Stimulated activated memory B cell treated with anti-CD40 and anti-IgM and Interleukin-4, amounts not matched to agents 10 μg/mL and 1 μg/mL and 100 μg/mL, for 72 hours (primary cell): ENCODE measurements at regions not wholly inside any gene's neighbourhood (a gene's known extent, or its start where the extent isn't known, plus 50 kb on each side); places are given as distances from the start of the nearest gene placed in this dataset.
A peak's percentile ranks its signal among the peaks of the same experiment; 100 is the strongest.
"Not testable (repeated sequence)": the region's sequence is repeated elsewhere in the genome, so short reads cannot be mapped to it uniquely, and the experiment has no call there.

Source experiments
- ATAC-seq: fragments of 150-1000 bp; cut with Tn5 transposase; 2 replicates; pipeline ENCODE4 v1.10.0; 2021
- H3K27ac Mint-ChIP-seq: one replicate; pipeline ENCODE4 v1.8.0; 2022; ENCODE audit warnings: mild to moderate bottlenecking, mixed read lengths
- H3K27me3 Mint-ChIP-seq: one replicate; pipeline ENCODE4 v1.8.0; 2022; ENCODE audit warnings: mixed read lengths
- H3K36me3 Mint-ChIP-seq: one replicate; pipeline ENCODE4 v1.8.0; 2022; ENCODE audit warnings: mixed read lengths
- H3K4me1 Mint-ChIP-seq: one replicate; pipeline ENCODE4 v1.8.0; 2022; ENCODE audit warnings: mixed read lengths
- H3K4me3 Mint-ChIP-seq: one replicate; pipeline ENCODE4 v1.8.0; 2022; ENCODE audit warnings: mild to moderate bottlenecking, moderate library complexity, mixed read lengths
- H3K9me3 Mint-ChIP-seq: one replicate; pipeline ENCODE4 v1.8.0; 2022; ENCODE audit warnings: mixed read lengths

DNA sequence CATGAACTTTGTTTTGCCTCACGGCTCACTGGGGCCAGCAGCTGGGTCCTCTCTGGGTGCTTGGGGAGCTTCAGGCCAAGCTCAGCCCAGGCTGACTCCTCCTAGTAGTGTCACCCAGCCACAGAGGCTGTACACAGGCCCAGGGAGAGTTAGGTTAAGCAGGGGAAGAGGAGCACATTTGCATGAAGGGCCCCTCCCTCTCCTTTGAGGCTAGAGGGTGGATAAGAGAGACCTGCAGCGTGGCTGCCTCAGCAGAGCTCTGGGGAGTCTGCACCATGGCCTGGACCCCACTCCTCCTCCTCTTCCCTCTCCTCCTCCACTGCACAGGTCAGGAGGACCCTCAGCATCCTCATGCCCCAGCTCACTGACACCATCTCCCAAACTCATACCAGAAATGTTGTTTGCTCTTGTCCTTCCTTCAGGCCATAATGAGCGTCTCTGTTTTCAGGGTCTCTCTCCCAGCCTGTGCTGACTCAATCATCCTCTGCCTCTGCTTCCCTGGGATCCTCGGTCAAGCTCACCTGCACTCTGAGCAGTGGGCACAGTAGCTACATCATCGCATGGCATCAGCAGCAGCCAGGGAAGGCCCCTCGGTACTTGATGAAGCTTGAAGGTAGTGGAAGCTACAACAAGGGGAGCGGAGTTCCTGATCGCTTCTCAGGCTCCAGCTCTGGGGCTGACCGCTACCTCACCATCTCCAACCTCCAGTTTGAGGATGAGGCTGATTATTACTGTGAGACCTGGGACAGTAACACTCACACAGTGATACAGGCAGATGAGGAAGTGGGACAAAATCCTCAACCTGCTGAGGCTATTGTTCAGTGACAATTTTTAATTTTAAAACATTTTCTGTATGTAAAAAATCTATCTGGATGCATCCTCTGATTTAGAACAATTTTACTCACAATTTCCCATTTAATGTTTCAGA lies 82.4 kb upstream of the VPREB1 start:
- peak; percentile 98 for ATAC-seq
- Mint-ChIP-seq H3K27ac (peak overlapping the region; percentile 81), H3K36me3 (no peaks in the 10 kb centered on the region), H3K4me3 (peak overlapping the region; percentile 61), H3K4me1 (peaks cover 73% of the 10 kb centered on the region), H3K9me3 (no peaks in the 10 kb centered on the region), H3K27me3 (no peaks in the 10 kb centered on the region)

DNA sequence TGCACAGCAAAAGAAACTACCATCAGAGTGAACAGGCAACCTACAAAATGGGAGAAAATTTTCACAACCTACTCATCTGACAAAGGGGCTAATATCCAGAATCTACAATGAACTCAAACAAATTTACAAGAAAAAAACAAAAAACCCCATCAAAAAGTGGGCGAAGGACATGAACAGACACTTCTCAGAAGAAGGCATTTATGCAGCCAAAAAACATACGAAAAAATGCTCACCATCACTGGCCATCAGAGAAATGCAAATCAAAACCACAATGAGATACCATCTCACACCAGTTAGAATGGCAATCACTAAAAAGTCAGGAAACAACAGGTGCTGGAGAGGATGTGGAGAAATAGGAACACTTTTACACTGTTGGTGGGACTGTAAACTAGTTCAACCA lies 83.8 kb upstream of the VPREB1 start:
- not testable (repeated sequence) for ATAC-seq, H3K36me3 Mint-ChIP-seq, H3K27me3 Mint-ChIP-seq, H3K4me3 Mint-ChIP-seq, H3K27ac Mint-ChIP-seq, H3K9me3 Mint-ChIP-seq
- H3K4me1 Mint-ChIP-seq = peaks cover 71% of the 10 kb centered on the region

DNA sequence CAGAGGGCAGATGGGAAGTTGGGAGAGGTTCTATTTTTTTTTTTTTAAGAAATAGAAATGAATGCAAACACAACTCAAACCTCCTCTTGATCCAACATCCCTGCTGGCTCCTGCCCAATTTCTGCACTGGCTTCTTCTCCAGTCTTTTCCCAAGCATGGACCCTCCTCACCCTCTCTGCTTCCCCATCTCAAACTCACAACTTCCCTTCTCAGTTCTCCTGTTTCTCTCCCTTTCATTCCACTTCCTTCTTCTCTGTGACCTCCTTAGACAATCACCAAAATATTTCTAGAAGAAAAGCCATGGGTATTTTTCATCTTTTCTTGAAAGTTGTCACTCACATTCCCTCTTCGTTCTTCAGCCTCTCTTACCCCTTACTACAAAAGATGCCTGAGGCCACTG lies 85.2 kb upstream of the VPREB1 start:
- no peak for ATAC-seq
- no peaks in the 10 kb centered on the region for H3K27me3 Mint-ChIP-seq
- no peaks in the 10 kb centered on the region for H3K36me3 Mint-ChIP-seq
- H3K27ac Mint-ChIP-seq = peak overlapping the region; percentile 64
- peaks cover 64% of the 10 kb centered on the region for H3K4me1 Mint-ChIP-seq
- no peaks in the 10 kb centered on the region for H3K9me3 Mint-ChIP-seq
- H3K4me3 Mint-ChIP-seq = no peak overlapping the region

DNA sequence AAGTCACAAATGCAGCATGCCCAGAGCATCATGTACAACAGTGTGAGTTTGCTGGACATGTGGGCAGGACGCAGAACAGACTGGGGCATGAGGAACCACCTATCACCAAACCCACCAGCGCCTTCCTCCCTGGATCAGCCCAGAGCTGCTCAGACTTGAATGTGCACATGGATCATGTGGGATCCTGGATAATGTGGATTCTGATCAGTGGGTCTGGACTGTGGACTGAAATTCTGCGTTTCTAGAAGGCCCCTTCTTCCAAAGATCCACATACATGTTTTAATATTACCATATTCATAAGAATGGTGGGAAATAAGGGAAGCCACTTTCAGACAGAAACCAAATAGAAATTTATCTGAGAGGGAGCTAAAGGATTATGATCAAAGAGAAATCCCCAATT lies 85.6 kb upstream of the VPREB1 start:
- Mint-ChIP-seq H3K4me3 (no peak overlapping the region), H3K27me3 (no peaks in the 10 kb centered on the region), H3K36me3 (no peaks in the 10 kb centered on the region), H3K4me1 (peaks cover 62% of the 10 kb centered on the region), H3K9me3 (no peaks in the 10 kb centered on the region), H3K27ac (peak overlapping the region; percentile 64)
- ATAC-seq = no peak

DNA sequence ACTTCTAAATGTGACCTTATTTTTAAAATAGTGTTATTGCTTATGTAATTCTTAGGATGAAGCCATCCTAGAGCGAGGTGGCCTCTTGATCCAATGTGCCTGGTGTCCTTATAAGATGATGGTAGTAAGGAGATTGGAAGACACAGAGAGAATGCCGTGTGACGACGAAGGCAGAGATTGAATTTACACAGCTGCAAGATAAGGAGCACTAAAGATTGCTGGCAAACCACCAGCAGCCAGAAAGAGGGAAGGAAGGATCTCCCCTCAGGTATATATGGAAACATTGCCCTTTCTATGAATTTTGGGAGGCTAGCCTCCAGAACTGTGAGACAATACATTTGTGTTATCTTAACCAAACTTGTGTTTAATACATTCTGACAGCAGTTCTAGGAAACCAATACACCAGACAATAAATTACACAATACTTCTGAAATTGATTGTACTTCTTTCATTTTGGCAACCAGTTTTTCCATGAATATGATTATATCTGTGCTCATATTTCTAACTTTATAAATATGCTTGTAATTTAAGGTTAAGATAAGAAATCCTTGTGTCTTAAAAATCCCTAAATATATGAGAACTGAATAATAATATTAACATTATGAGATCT lies 86.3 kb upstream of the VPREB1 start:
- Mint-ChIP-seq H3K4me1 (peaks cover 55% of the 10 kb centered on the region), H3K4me3 (no peak overlapping the region), H3K36me3 (no peaks in the 10 kb centered on the region), H3K27me3 (no peaks in the 10 kb centered on the region), H3K27ac (peak overlapping the region; percentile 97), H3K9me3 (no peaks in the 10 kb centered on the region)
- ATAC-seq = no peak

DNA sequence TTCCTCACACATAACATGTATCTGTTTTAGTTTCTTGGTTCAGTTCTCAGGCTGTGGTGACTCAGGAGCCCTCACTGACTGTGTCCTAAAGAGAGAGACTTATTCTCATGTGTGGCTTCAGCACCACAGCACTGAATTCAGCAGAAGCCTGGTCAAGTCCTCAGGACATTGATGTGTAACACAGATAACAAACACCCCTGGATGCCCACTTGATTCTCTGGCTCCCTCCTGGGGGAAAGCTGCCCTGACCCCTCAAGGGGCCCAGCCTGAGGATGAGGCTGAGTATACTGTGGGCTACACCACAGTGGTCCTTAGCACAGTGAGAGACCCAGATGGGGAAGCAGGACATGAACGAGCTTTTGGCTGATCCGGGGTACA lies 87.2 kb upstream of the VPREB1 start:
- no peaks in the 10 kb centered on the region for H3K27me3 Mint-ChIP-seq
- peaks cover 47% of the 10 kb centered on the region for H3K4me1 Mint-ChIP-seq
- H3K9me3 Mint-ChIP-seq = no peaks in the 10 kb centered on the region
- no peaks in the 10 kb centered on the region for H3K36me3 Mint-ChIP-seq
- peak overlapping the region; percentile 55 for H3K4me3 Mint-ChIP-seq
- peak; percentile 54 for ATAC-seq
- peak overlapping the region; percentile 97 for H3K27ac Mint-ChIP-seq

DNA sequence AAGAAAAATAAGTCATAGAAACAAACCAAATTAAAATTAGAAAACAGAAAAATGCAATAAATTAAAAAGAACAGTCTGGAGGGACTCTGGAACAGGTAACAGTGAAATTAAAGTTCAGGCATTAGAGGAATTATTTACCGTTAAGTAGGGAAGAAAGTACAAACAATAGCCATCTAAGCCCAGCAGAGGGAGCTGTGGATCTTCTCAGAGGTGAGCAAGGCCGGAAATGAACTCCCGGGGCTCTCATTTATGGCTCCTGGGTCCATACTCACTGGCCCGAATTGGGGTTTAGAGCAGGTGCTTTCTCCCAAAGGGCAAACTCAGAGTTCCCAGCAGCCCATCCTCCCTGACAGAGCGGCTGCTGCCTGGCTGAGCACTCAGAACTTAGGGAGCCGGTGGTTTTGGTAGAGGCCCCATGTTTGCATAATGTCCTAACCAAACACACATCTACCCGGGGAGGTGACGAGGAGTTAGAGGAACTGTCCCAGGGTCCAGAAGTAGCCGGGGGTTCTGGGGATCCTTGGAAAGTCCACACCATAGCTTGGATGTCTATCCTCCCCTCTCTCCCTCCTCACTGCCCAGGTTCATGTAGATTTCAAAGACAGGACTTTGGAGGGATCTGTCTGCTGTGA lies 87.8 kb upstream of the VPREB1 start:
- Mint-ChIP-seq H3K27me3 (no peaks in the 10 kb centered on the region), H3K4me1 (peaks cover 42% of the 10 kb centered on the region), H3K27ac (peak overlapping the region; percentile 97), H3K36me3 (no peaks in the 10 kb centered on the region), H3K9me3 (no peaks in the 10 kb centered on the region), H3K4me3 (peak overlapping the region; percentile 55)
- ATAC-seq = peak; percentile 91

DNA sequence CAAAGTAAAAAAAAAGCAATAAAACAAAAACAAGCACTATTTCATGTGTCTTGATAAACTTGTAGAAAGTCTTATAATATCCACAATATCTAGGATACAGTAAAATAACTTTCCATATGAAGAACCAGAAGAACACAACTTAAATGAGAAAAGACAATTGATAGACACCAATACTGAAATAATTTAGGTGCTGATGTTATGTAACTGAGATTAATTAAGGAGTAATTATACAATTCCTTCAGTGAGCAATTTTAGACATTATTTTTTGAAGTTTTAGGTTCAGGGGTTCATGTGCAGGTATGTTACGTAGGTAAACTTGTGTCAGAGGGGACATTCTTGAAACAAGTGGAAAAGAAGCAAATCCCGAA lies 88.3 kb upstream of the VPREB1 start:
- Mint-ChIP-seq H3K4me3 (peak overlapping the region; percentile 55), H3K4me1 (peaks cover 38% of the 10 kb centered on the region), H3K36me3 (no peaks in the 10 kb centered on the region), H3K27ac (peak overlapping the region; percentile 97), H3K27me3 (no peaks in the 10 kb centered on the region), H3K9me3 (no peaks in the 10 kb centered on the region)
- no peak for ATAC-seq

DNA sequence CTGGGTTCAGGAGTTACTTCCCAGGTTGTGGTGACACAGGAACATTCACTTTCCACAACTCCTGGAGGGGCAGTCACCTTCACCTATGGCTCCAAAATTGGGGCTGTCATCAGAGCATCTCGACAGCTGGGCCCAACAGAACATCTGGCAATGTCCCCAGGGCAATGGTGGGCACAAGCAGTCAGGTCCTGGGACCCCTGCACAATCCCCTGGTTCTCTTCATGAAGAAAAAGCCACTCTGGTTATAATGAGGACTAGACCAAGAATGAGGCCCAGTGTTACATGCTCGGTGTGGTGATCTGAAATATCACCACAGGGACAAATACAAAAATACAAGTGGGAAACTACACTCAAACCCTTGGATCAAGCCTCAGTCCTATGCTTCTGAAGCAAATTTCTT lies 89.0 kb upstream of the VPREB1 start:
- peak overlapping the region; percentile 97 for H3K27ac Mint-ChIP-seq
- H3K4me1 Mint-ChIP-seq = peaks cover 38% of the 10 kb centered on the region
- H3K9me3 Mint-ChIP-seq = no peaks in the 10 kb centered on the region
- no peak overlapping the region for H3K4me3 Mint-ChIP-seq
- no peaks in the 10 kb centered on the region for H3K27me3 Mint-ChIP-seq
- no peaks in the 10 kb centered on the region for H3K36me3 Mint-ChIP-seq
- no peak for ATAC-seq

DNA sequence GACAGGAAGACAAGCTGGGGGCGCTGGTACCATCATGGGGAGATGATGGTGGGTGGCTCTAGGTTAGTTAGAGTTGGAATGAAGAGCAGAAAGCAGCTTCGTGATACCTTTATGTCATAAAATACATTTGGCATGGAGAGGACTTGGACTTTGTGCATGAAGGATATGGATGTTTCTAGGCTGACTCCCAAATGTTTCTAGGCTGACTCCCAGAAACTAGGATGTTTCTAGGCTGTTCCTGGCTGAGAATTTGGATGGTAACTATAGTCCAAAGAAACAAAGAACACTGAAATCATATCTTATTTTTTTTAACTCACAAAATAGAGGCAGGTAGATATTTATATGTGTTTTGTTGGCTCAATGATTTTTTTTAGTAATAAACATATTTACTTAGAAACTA lies 89.4 kb upstream of the VPREB1 start:
- ATAC-seq = no peak
- H3K36me3 Mint-ChIP-seq = no peaks in the 10 kb centered on the region
- H3K27me3 Mint-ChIP-seq = no peaks in the 10 kb centered on the region
- no peak overlapping the region for H3K4me3 Mint-ChIP-seq
- H3K27ac Mint-ChIP-seq = peak overlapping the region; percentile 97
- peaks cover 38% of the 10 kb centered on the region for H3K4me1 Mint-ChIP-seq
- no peaks in the 10 kb centered on the region for H3K9me3 Mint-ChIP-seq

DNA sequence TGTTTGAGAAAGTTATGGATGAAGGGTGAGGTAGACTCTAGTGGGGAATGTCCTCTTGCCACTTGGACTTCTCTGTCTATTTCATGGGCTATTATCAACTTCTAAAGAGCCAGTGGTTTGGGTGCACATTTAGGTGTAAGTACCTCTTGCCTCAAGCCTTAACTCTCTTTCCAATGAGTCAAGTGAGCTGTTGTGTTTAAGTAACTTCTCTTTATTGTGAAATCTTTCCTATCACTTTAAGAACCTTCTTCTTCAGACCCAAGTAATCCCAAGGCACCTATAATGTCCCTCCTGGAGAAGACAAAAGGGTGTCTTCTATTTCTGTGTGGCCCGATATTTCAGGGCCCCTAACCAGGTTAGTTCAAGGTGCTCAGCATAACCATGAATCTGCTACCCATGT lies 90.5 kb upstream of the VPREB1 start:
- peaks cover 29% of the 10 kb centered on the region for H3K4me1 Mint-ChIP-seq
- ATAC-seq = no peak
- no peaks in the 10 kb centered on the region for H3K27me3 Mint-ChIP-seq
- peak overlapping the region; percentile 97 for H3K27ac Mint-ChIP-seq
- H3K4me3 Mint-ChIP-seq = no peak overlapping the region
- H3K36me3 Mint-ChIP-seq = no peaks in the 10 kb centered on the region
- H3K9me3 Mint-ChIP-seq = no peaks in the 10 kb centered on the region

DNA sequence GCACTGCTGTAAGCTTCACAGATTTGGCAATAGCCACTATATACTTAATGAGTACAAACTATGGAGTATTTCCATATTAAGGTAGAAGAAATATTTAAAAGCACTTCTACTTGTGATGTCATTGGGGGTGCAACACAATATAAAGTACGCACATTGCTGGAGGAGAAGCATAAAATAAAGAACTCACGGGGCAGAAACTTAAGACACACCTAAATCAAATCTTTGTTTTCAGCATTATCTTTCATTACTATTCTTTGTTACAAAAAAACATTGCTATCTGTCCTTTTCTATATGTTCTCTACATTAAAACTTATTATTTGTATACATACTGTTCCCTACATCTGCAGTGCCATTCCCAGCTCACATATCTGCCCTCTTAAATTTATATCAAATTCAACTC lies 93.3 kb upstream of the VPREB1 start:
- Mint-ChIP-seq H3K27me3 (no peaks in the 10 kb centered on the region), H3K9me3 (no peaks in the 10 kb centered on the region), H3K27ac (no peak overlapping the region), H3K4me1 (peaks cover 12% of the 10 kb centered on the region), H3K36me3 (no peaks in the 10 kb centered on the region), H3K4me3 (no peak overlapping the region)
- no peak for ATAC-seq

DNA sequence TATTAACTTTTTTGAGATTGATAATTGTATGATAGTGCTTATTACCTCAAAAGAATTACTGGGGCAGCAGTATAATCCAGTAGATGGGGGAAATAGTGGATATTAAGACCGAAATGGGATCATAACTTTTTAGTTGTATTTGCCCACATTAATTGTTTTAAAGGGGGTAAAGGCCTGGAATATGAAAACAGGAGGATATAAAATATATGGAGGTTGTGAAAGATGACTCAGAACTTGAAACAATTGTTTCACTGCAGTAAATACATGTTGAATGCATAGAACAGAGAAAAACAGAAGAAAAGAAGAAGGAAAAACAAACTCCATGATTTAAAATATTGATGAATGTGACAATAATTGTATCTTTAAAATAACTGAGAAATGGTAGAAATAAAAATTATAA lies 94.1 kb upstream of the VPREB1 start:
- Mint-ChIP-seq H3K27ac (no peak overlapping the region), H3K36me3 (no peaks in the 10 kb centered on the region), H3K4me3 (no peak overlapping the region), H3K9me3 (no peaks in the 10 kb centered on the region), H3K4me1 (peaks cover 9% of the 10 kb centered on the region), H3K27me3 (no peaks in the 10 kb centered on the region)
- ATAC-seq = no peak

DNA sequence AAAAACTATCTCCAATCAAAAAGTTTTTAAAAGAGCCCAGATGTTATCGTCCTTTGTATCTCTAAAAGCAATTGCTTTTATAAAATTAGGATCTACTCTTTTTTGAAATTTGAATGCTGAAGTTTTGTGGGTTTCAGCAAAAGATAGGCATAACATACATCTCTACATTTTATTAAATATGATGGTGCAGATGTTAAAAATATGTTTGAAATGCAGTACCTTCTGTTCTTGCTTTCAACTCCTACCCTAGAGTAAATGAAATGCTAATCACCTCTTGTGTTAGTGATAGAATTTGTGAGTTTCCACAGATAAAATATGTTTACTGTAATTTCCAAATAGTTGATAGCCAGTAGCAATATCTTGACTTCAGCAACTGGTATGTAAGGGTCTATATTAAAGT lies 95.7 kb upstream of the VPREB1 start:
- H3K27ac Mint-ChIP-seq = no peak overlapping the region
- no peaks in the 10 kb centered on the region for H3K27me3 Mint-ChIP-seq
- ATAC-seq = no peak
- no peak overlapping the region for H3K4me3 Mint-ChIP-seq
- H3K9me3 Mint-ChIP-seq = no peaks in the 10 kb centered on the region
- no peaks in the 10 kb centered on the region for H3K4me1 Mint-ChIP-seq
- no peaks in the 10 kb centered on the region for H3K36me3 Mint-ChIP-seq

DNA sequence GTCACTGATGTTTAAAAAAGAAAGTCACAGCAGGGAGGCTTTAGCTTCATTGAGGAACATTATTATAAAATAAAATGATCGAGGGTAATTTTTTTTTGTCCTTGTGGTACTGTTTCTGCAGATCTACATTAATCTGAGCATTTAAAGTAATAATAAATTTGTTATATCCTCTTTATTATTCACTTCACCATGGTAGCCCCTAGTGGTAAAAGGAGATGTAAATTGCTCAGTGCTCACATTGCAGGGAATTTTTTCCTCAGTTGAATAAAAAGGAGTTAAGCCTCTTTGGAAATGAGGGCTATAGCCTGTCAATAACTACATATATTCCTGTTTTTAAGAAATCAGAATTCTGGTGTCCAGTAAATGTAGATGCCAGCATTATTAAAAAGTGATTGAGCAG lies 99.7 kb upstream of the VPREB1 start:
- ATAC-seq = no peak
- no peaks in the 10 kb centered on the region for H3K27me3 Mint-ChIP-seq

DNA sequence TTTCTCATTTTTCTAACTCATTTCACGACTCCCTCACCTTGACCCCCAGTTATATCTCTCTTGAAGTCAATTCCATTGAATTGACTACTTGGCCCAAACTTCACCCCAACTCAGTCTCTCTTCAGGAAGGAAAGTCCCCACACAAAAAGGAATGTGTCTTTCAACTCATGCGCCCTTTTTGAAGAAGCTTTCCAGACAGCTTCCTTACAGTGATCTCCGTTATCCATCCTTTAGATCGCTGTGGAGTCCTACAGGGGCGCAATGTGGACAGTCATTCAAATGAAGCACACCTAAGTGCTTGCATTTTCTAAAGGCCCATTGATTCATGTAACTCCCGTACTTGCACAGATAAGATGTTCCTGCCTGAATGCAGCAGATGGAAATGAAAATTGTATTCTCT lies 101.1 kb upstream of the VPREB1 start:
- no peak overlapping the region for H3K27ac Mint-ChIP-seq
- H3K27me3 Mint-ChIP-seq = no peaks in the 10 kb centered on the region

More for the DNA sequence above, 99.7 kb upstream of the VPREB1 start:
- Mint-ChIP-seq H3K4me1 (no peaks in the 10 kb centered on the region), H3K27ac (no peak overlapping the region), H3K9me3 (no peaks in the 10 kb centered on the region), H3K36me3 (peaks cover 5% of the 10 kb centered on the region), H3K4me3 (no peak overlapping the region)

More for the DNA sequence above, 101.1 kb upstream of the VPREB1 start:
- no peaks in the 10 kb centered on the region for H3K9me3 Mint-ChIP-seq
- H3K36me3 Mint-ChIP-seq = peaks cover 5% of the 10 kb centered on the region
- ATAC-seq = no peak
- no peaks in the 10 kb centered on the region for H3K4me1 Mint-ChIP-seq
- no peak overlapping the region for H3K4me3 Mint-ChIP-seq
